H1 (cell line): ENCODE measurements at regions not wholly inside any gene's neighbourhood (a gene's known extent, or its start where the extent isn't known, plus 50 kb on each side); places are given as distances from the start of the nearest gene placed in this dataset.

ENCODE experiments used
- BACH1 ChIP-seq: IDR thresholded peaks from 2 replicates; pipeline ENCODE4 v1.6.1; 2012; ENCODE audit warnings: low read length, improper control_type of control experiment
- CTCF ChIP-seq, 3 experiments: IDR thresholded peaks; 1 replicate in 2 of 3; 2 replicates in 1 of 3; pipeline versions ENCODE4 v1.5.1 to v1.6.1; 2011; ENCODE audit warnings: low read length in 3 of 3, mild to moderate bottlenecking in 3 of 3, inconsistent platforms in 2 of 3, low read depth in 1 of 3, moderate library complexity in 1 of 3; ENCODE audit not compliant: insufficient read depth in 1 of 3; ENCODE audit errors: control extremely low read depth in 1 of 3
- EZH2 ChIP-seq: fragments of 200-600 bp; sonication (generic); IDR thresholded peaks from 2 replicates; pipeline ENCODE4 v1.7.1; 2012; ENCODE audit warnings: low read depth, mild to moderate bottlenecking, moderate library complexity, low read length, inconsistent platforms; ENCODE audit not compliant: severe bottlenecking
- MAX ChIP-seq: IDR thresholded peaks from 2 replicates; pipeline ENCODE4 v1.6.1; 2012; ENCODE audit warnings: inconsistent platforms
- RBBP5 ChIP-seq: IDR thresholded peaks from 2 replicates; pipeline ENCODE4 v1.7.1; 2012; ENCODE audit warnings: low read depth, mild to moderate bottlenecking, inconsistent platforms, low read length, moderate library complexity, borderline replicate concordance
- SP1 ChIP-seq: IDR thresholded peaks from 2 replicates; pipeline ENCODE4 v1.6.1; 2011; ENCODE audit warnings: low read depth, low read length

- TF ChIP-seq MAX: no peak
- TF ChIP-seq EZH2: no peak
- no peak for TF ChIP-seq RBBP5
- no peak for TF ChIP-seq CTCF (IDR thresholded peaks at IDR 0.05; ENCODE audit: control extremely low read depth in 1 of 3, insufficient read depth in 1 of 3, low read depth in 1 of 3, low read length in 3 of 3)
- no peak for TF ChIP-seq BACH1
- no peak for TF ChIP-seq SP1
Observed at GRCh38 chr1:82786883-82787282, 986.1 kb downstream of the ADGRL2 start.
